ENCODE measurements at regions not wholly inside any gene's neighbourhood (a gene's known extent, or its start where the extent isn't known, plus 50 kb on each side); places are given as distances from the start of the nearest gene placed in this dataset.

DNA sequence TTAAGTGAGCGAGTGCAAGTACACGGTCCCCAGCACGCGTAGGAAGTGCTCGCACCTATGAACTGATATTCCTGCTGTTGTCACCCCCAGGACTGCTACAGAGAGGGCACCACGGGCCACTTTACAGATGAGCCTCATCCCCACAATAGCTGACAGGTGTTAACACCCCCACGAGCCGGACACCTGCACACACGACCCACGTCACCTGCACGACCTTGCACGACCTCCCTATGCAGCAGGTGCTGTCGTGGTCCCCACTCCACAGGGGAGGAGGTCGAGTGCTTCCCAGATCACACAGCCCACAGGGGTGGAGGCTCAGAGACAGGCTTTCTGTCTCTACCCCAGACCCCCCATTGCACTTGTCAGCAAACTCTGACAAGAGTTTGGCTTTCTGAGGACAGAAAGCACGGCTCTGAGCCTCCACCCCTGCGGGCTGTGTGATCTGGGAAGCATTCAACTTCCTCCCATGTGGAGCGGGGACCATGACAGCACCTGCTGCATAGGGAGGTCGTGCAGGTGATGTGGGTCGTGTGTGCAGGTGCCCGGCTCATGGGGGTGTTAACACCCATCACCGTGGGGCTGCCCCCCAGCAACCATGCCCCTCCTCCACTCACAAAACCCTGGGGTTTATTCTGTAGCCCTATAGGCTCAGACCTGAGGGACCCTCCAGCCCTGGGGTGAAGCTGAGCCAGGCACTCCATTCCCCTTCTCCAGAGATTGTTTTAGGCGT is 80.8 kb downstream of the MATN1 start:
- Histone ChIP-seq H4K20me1 (ENCODE audit: insufficient read depth, low read depth, low read length) (no peaks in the 10 kb centered on the region), H3K9me3 (ENCODE audit: low read length) (no peaks in the 10 kb centered on the region), H3K4me1 (ENCODE audit: low read length) (peaks cover 14% of the 10 kb centered on the region), H3K27ac (ENCODE audit: low read length) (no peak overlapping the region), H3K4me3 (ENCODE audit: low read length) (no peak overlapping the region), H3K9me2 (replicated peaks; ENCODE audit: insufficient read depth, low read length) (no peaks in the 10 kb centered on the region), H3K9ac (ENCODE audit: low read length) (no peak overlapping the region), H3K4me2 (ENCODE audit: low read depth, low read length, poor library complexity, severe bottlenecking) (no peak overlapping the region), H3K79me2 (ENCODE audit: low read length) (no peaks in the 10 kb centered on the region), H3K36me3 (ENCODE audit: insufficient read depth, low read length) (no peaks in the 10 kb centered on the region), H3K27me3 (ENCODE audit: low read length) (no peaks in the 10 kb centered on the region), H2AFZ (ENCODE audit: low read length) (no peak overlapping the region)
- no peak for DNase-seq

DNA sequence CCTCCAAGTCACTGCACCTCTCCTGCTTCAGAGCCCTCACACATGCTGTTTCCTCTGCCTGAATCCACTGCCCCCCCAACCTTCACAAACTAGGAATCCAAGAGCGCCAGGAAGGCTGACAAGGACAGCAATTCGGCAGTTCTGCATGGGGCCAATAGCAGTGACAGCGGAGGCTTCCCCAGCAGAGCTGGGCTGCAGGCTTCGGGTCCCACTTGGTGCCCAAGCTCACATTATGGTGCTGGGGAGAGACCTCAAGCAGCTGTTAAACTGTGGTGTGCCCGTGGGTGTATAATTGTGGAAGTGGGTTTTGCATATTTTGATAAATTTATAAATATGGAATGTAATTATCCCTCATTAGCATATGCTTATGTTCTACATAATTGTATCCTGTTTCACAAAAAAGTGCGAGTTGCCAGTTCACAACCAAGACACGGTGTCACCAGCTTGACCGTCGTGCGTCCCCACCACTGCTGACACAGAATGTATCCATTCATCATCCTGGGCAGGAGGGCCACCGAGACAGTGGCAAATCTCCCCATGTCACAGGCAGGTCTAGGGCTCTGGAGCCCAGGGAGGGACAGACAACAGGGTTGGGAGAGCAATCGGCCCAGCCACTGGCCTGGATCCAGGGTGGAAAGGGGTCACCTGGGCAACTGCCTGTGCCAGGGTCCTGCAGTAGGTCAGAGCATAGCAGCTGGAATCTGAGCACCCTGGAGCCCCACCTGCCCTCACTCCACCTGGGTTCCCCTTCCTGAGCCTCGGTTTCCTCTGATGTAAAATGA is 81.6 kb downstream of the MATN1 start:
- H3K36me3 ChIP-seq (ENCODE audit: insufficient read depth, low read length) = no peaks in the 10 kb centered on the region
- H3K79me2 ChIP-seq (ENCODE audit: low read length) = no peaks in the 10 kb centered on the region
- no peak overlapping the region for H3K27ac ChIP-seq (ENCODE audit: low read length)
- H3K9me2 ChIP-seq (replicated peaks; ENCODE audit: insufficient read depth, low read length) = no peaks in the 10 kb centered on the region
- no peak overlapping the region for H3K9ac ChIP-seq (ENCODE audit: low read length)
- no peaks in the 10 kb centered on the region for H3K9me3 ChIP-seq (ENCODE audit: low read length)
- no peak for DNase-seq
- H3K27me3 ChIP-seq (ENCODE audit: low read length) = no peaks in the 10 kb centered on the region
- no peaks in the 10 kb centered on the region for H4K20me1 ChIP-seq (ENCODE audit: insufficient read depth, low read depth, low read length)
- no peak overlapping the region for H3K4me3 ChIP-seq (ENCODE audit: low read length)
- peaks cover 14% of the 10 kb centered on the region for H3K4me1 ChIP-seq (ENCODE audit: low read length)
- no peak overlapping the region for H2AFZ ChIP-seq (ENCODE audit: low read length)
- no peak overlapping the region for H3K4me2 ChIP-seq (ENCODE audit: low read depth, low read length, poor library complexity, severe bottlenecking)

DNA sequence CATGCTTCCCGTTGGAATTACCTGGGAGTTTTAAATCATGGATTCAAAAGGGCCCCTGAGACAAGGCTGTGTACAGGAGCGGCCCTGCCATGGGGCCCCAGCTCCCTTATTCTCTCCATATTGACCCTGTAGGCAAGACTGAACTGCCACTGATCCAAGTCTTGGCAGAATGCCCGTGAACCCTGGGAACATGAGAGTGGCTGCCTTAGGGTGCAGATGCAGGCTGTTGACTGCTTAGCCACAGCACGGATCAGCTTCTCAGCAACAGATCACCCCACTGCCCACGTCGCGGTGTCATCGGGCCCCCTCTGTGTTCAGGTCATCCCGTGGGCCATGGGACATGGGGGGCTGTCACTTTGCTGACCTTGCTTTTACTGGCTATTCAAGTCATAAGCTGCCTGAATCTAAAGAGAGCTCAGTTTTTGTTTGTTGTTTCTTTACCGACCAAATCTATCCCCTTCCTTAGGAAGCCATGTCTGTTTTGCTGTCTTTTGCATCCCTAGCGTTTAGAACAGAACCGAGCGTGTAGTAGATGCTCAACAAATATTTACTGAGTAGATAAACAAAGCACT is 83.4 kb downstream of the MATN1 start:
- H3K4me3 ChIP-seq (ENCODE audit: low read length) = no peak overlapping the region
- H3K9me2 ChIP-seq (replicated peaks; ENCODE audit: insufficient read depth, low read length) = no peaks in the 10 kb centered on the region
- no peaks in the 10 kb centered on the region for H4K20me1 ChIP-seq (ENCODE audit: insufficient read depth, low read depth, low read length)
- H3K36me3 ChIP-seq (ENCODE audit: insufficient read depth, low read length) = no peaks in the 10 kb centered on the region
- no peak overlapping the region for H3K4me2 ChIP-seq (ENCODE audit: low read depth, low read length, poor library complexity, severe bottlenecking)
- DNase-seq = no peak
- H3K27me3 ChIP-seq (ENCODE audit: low read length) = no peaks in the 10 kb centered on the region
- H3K9me3 ChIP-seq (ENCODE audit: low read length) = no peaks in the 10 kb centered on the region
- no peak overlapping the region for H3K9ac ChIP-seq (ENCODE audit: low read length)
- no peaks in the 10 kb centered on the region for H3K79me2 ChIP-seq (ENCODE audit: low read length)
- peaks cover 14% of the 10 kb centered on the region for H3K4me1 ChIP-seq (ENCODE audit: low read length)
- H2AFZ ChIP-seq (ENCODE audit: low read length) = no peak overlapping the region
- H3K27ac ChIP-seq (ENCODE audit: low read length) = no peak overlapping the region

DNA sequence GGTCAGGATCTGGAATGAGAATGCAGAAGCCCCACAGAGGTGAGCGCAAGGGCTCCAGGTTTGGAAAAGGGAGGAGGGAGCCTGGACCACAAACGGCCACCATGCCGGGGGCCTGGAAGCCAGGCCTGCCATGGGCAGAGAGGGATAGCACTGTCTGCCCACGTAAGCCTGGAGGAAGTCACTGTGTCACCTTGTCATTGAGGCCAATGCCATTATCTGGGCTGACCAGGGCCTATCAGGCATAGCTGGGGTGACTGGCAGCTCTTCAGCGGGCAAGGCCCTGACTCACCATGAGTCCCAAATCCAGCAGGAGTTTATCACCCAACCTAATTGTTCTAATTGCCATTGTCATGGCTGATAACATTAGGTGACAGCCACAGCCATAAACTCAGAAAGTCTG is 84.6 kb downstream of the MATN1 start:
- DNase-seq = no peak
- H3K9me2 ChIP-seq (replicated peaks; ENCODE audit: insufficient read depth, low read length) = no peaks in the 10 kb centered on the region
- no peaks in the 10 kb centered on the region for H4K20me1 ChIP-seq (ENCODE audit: insufficient read depth, low read depth, low read length)
- H3K9me3 ChIP-seq (ENCODE audit: low read length) = no peaks in the 10 kb centered on the region
- no peak overlapping the region for H3K27ac ChIP-seq (ENCODE audit: low read length)
- no peaks in the 10 kb centered on the region for H3K36me3 ChIP-seq (ENCODE audit: insufficient read depth, low read length)
- H3K27me3 ChIP-seq (ENCODE audit: low read length) = no peaks in the 10 kb centered on the region
- no peak overlapping the region for H3K4me3 ChIP-seq (ENCODE audit: low read length)
- no peak overlapping the region for H2AFZ ChIP-seq (ENCODE audit: low read length)
- peaks cover 14% of the 10 kb centered on the region for H3K4me1 ChIP-seq (ENCODE audit: low read length)
- H3K9ac ChIP-seq (ENCODE audit: low read length) = no peak overlapping the region
- H3K4me2 ChIP-seq (ENCODE audit: low read depth, low read length, poor library complexity, severe bottlenecking) = no peak overlapping the region
- H3K79me2 ChIP-seq (ENCODE audit: low read length) = no peaks in the 10 kb centered on the region

DNA sequence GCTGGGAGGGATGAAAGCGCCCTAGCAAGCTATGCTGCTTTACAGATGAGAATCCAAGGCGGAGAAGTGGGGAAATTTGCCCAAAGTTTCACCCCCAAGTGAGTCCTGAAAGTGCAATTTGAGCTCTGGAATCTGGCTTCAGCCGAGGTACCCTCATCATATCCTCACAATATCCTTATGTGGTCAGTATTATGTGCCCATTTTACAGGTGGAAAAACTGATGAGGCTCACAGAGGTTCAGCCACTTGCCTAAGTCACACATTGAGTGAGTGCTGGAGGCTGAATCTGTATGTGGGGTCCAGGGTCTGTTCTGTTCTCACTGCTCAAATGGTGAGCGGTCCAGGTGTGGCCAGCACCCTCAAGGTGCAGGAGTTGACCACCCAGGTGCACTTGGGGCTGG is 85.3 kb downstream of the MATN1 start:
- Histone ChIP-seq H4K20me1 (ENCODE audit: insufficient read depth, low read depth, low read length) (no peaks in the 10 kb centered on the region), H3K36me3 (ENCODE audit: insufficient read depth, low read length) (no peaks in the 10 kb centered on the region), H3K27ac (ENCODE audit: low read length) (no peak overlapping the region), H3K79me2 (ENCODE audit: low read length) (no peaks in the 10 kb centered on the region), H3K9me2 (replicated peaks; ENCODE audit: insufficient read depth, low read length) (no peaks in the 10 kb centered on the region), H3K4me1 (ENCODE audit: low read length) (peaks cover 14% of the 10 kb centered on the region), H3K9ac (ENCODE audit: low read length) (no peak overlapping the region), H3K4me3 (ENCODE audit: low read length) (no peak overlapping the region), H2AFZ (ENCODE audit: low read length) (no peak overlapping the region), H3K27me3 (ENCODE audit: low read length) (no peaks in the 10 kb centered on the region), H3K9me3 (ENCODE audit: low read length) (no peaks in the 10 kb centered on the region), H3K4me2 (ENCODE audit: low read depth, low read length, poor library complexity, severe bottlenecking) (no peak overlapping the region)
- DNase-seq = no peak

DNA sequence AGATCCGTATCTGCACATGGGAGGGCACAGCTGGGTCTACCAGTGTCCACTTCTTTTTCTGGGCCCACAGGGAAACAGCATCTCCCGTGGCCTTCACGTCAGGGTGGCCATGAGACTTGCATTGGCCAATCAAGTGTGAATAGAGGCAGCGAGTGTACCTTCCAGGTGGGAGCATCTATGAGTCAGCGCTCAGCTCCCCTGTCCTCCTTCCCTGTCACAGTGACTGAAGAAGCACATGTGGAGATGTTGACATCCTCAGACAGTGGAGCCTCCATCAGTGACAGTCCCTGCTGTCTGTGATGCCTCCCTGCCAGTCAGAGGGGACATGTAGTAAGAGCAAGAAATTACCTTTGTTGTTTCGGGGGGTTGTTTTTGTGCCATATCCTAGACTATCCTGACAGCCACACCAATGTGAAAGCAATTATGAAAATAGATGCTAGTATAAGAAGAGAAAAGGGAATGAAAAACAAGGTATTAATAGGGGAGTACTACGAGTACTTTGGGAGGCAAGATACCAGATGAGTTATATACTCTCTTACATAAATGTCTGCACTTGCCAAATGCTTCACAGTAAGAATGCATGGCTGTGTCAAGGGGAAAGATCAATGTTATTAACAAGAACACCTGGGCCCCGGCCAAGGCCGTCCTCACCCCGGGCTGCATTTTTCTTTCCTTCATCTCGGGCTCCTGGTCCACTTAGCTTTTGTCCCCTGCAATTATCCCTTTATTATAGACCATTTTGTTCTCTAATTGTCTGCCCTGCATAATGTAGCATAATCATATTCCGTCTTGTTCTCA is 86.0 kb downstream of the MATN1 start:
- no peaks in the 10 kb centered on the region for H3K9me3 ChIP-seq (ENCODE audit: low read length)
- no peaks in the 10 kb centered on the region for H3K36me3 ChIP-seq (ENCODE audit: insufficient read depth, low read length)
- H3K79me2 ChIP-seq (ENCODE audit: low read length) = no peaks in the 10 kb centered on the region
- H3K4me3 ChIP-seq (ENCODE audit: low read length) = no peak overlapping the region
- no peaks in the 10 kb centered on the region for H4K20me1 ChIP-seq (ENCODE audit: insufficient read depth, low read depth, low read length)
- no peak for DNase-seq
- H3K9me2 ChIP-seq (replicated peaks; ENCODE audit: insufficient read depth, low read length) = no peaks in the 10 kb centered on the region
- no peak overlapping the region for H3K27ac ChIP-seq (ENCODE audit: low read length)
- H3K4me2 ChIP-seq (ENCODE audit: low read depth, low read length, poor library complexity, severe bottlenecking) = no peak overlapping the region
- no peak overlapping the region for H2AFZ ChIP-seq (ENCODE audit: low read length)
- no peaks in the 10 kb centered on the region for H3K27me3 ChIP-seq (ENCODE audit: low read length)
- peaks cover 14% of the 10 kb centered on the region for H3K4me1 ChIP-seq (ENCODE audit: low read length)
- no peak overlapping the region for H3K9ac ChIP-seq (ENCODE audit: low read length)

DNA sequence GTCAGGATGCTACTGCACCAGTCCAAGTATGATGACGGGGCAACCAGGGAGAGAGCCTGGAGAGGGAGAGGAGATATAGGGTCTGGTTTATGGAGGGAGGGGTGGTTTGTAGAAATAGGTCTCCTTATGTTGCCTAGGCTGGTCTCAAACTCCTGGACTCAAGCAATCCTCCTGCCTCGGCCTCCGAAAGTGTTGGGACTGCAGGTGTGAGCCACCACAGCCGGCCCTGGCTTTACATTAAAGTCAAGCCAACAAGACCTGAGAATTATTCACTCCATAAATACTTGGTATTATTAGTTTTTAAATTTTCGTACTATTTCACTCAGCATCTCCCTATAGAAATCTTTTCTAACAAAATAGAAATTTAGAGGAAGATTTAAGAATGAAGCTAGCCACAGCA is 86.8 kb downstream of the MATN1 start:
- Histone ChIP-seq H3K9me3 (ENCODE audit: low read length) (no peaks in the 10 kb centered on the region), H3K4me2 (ENCODE audit: low read depth, low read length, poor library complexity, severe bottlenecking) (no peak overlapping the region), H3K4me1 (ENCODE audit: low read length) (peaks cover 12% of the 10 kb centered on the region), H3K79me2 (ENCODE audit: low read length) (no peaks in the 10 kb centered on the region), H3K9me2 (replicated peaks; ENCODE audit: insufficient read depth, low read length) (no peaks in the 10 kb centered on the region), H3K36me3 (ENCODE audit: insufficient read depth, low read length) (no peaks in the 10 kb centered on the region), H4K20me1 (ENCODE audit: insufficient read depth, low read depth, low read length) (no peaks in the 10 kb centered on the region), H3K9ac (ENCODE audit: low read length) (no peak overlapping the region), H3K27ac (ENCODE audit: low read length) (no peak overlapping the region), H3K4me3 (ENCODE audit: low read length) (no peak overlapping the region), H3K27me3 (ENCODE audit: low read length) (no peaks in the 10 kb centered on the region), H2AFZ (ENCODE audit: low read length) (no peak overlapping the region)
- no peak for DNase-seq
